Caco-2 (cell line): ENCODE measurements at regions not wholly inside any gene's neighbourhood (a gene's known extent, or its start where the extent isn't known, plus 50 kb on each side); places are given as distances from the start of the nearest gene placed in this dataset.

Experiments used
- BruUV-seq: library from RNA; stranded (reverse); fragments of 400-500 nt; replicated peaks from 2 replicates; lab custom pipeline; 2021; lab: Mats Ljungman, UMichigan
- CTCF ChIA-PET: fragments of 300-600 bp; sonication (Branson Sonifier 250); formaldehyde crosslinking; loops from one replicate; lab custom pipeline; 2022; ENCODE audit warnings: antibody characterized with exemption; lab: Charles Lee
- POLR2A ChIA-PET: fragments of 300-600 bp; sonication (Branson Sonifier 250); formaldehyde crosslinking; loops from one replicate; lab custom pipeline; 2022; ENCODE audit warnings: antibody characterized with exemption; lab: Charles Lee
- DNase-seq, 2 experiments: peaks; one replicate each; pipeline versions ENCODE4 v3.0.0 to v3.0.0-alpha.2; 2020 to 2022
- H3K27me3 ChIP-seq: replicated peaks from 2 replicates; pipeline ENCODE4 v1.6.0; 2011; ENCODE audit warnings: low read length; ENCODE audit not compliant: control insufficient read depth, insufficient read depth
- H3K36me3 ChIP-seq: 2 replicates; pipeline ENCODE4 v1.5.1; 2011; ENCODE audit warnings: low read length; ENCODE audit not compliant: control insufficient read depth, insufficient read depth
- H3K4me1 ChIP-seq: fragments of 250-450 bp; sonication (Bioruptor Pico); 2 replicates; pipeline ENCODE4 v1.5.1; 2020; ENCODE audit warnings: mild to moderate bottlenecking
- H3K4me3 ChIP-seq: 2 replicates; pipeline ENCODE4 v1.5.1; 2011; ENCODE audit warnings: low read depth, mild to moderate bottlenecking, control low read depth, low read length
- H3K9me3 ChIP-seq: fragments of 250-450 bp; sonication (Bioruptor Pico); 2 replicates; pipeline ENCODE4 v1.5.1; 2020; ENCODE audit warnings: mild to moderate bottlenecking, moderate library complexity
- H3K27ac Mint-ChIP-seq: one replicate; pipeline ENCODE4 v1.8.0; 2022; ENCODE audit warnings: mixed read lengths; ENCODE audit not compliant: unreplicated experiment
- H3K27me3 Mint-ChIP-seq: one replicate; pipeline ENCODE4 v1.8.0; 2022; ENCODE audit warnings: mixed read lengths; ENCODE audit not compliant: insufficient read depth, unreplicated experiment
- H3K36me3 Mint-ChIP-seq: one replicate; pipeline ENCODE4 v1.8.0; 2022; ENCODE audit warnings: mild to moderate bottlenecking, mixed read lengths; ENCODE audit not compliant: insufficient read depth, unreplicated experiment
- H3K4me1 Mint-ChIP-seq: one replicate; pipeline ENCODE4 v1.8.0; 2022; ENCODE audit warnings: low read depth, mixed read lengths; ENCODE audit not compliant: unreplicated experiment
- H3K4me3 Mint-ChIP-seq: one replicate; pipeline ENCODE4 v1.8.0; 2022; ENCODE audit warnings: mild to moderate bottlenecking, moderate library complexity, mixed read lengths; ENCODE audit not compliant: unreplicated experiment
- H3K9me3 Mint-ChIP-seq: one replicate; pipeline ENCODE4 v1.8.0; 2022; ENCODE audit warnings: mixed read lengths; ENCODE audit not compliant: unreplicated experiment
- CTCF ChIP-seq, 2 experiments: fragments of 200-600 bp in 1 of 2; IDR thresholded peaks; 1 replicate in 1 of 2; 2 replicates in 1 of 2; pipeline versions ENCODE4 v1.5.1 to v1.8.0; 2011 to 2022; ENCODE audit warnings: antibody characterized with exemption in 1 of 2, control low read depth in 1 of 2, inconsistent platforms in 1 of 2, low read depth in 1 of 2, low read length in 1 of 2, mild to moderate bottlenecking in 1 of 2, moderate library complexity in 1 of 2; ENCODE audit not compliant: insufficient read depth in 1 of 2, severe bottlenecking in 1 of 2, unreplicated experiment in 1 of 2
- intact Hi-C: fragments of 100-400 bp; cut with micrococcal nuclease; formaldehyde crosslinking; loops from one replicate; pipeline ENCODE4 v1.10.0; 2022; ENCODE audit not compliant: unreplicated experiment

GRCh38 chr19:28610731-28611130 lies 602.2 kb downstream of the UQCRFS1 start:
- no TSS peak for BruUV-seq
- H3K27ac Mint-ChIP-seq, result no peak overlapping the region
- H3K27me3 ChIP-seq, result no peaks in the 10 kb centered on the region
- no peaks in the 10 kb centered on the region for H3K27me3 Mint-ChIP-seq
- H3K4me3 ChIP-seq, result no peak overlapping the region
- H3K4me1 Mint-ChIP-seq, result no peaks in the 10 kb centered on the region
- peaks cover 7% of the 10 kb centered on the region for H3K9me3 ChIP-seq
- no peaks in the 10 kb centered on the region for H3K36me3 Mint-ChIP-seq
- DNase-seq, result no peak
- peaks cover 32% of the 10 kb centered on the region for H3K9me3 Mint-ChIP-seq
- intact Hi-C loops, result no loop called here
- POLR2A ChIA-PET, result no interaction called here
- H3K4me3 Mint-ChIP-seq, result no peak overlapping the region
- TF ChIP-seq CTCF (IDR thresholded peaks at IDR 0.05; ENCODE audit: insufficient read depth in 1 of 2, low read depth in 1 of 2, low read length in 1 of 2, severe bottlenecking in 1 of 2, unreplicated experiment in 1 of 2), result no peak
- no peaks in the 10 kb centered on the region for H3K4me1 ChIP-seq
- H3K36me3 ChIP-seq, result no peaks in the 10 kb centered on the region
- CTCF ChIA-PET, result no interaction called here

GRCh38 chr19:28609944-28610343 lies 603.0 kb downstream of the UQCRFS1 start:
- Histone ChIP-seq H3K4me3 (no peak overlapping the region), H3K27me3 (no peaks in the 10 kb centered on the region), H3K4me1 (no peaks in the 10 kb centered on the region), H3K36me3 (no peaks in the 10 kb centered on the region), H3K9me3 (peaks cover 2% of the 10 kb centered on the region)
- no peak for TF ChIP-seq CTCF (IDR thresholded peaks at IDR 0.05; ENCODE audit: insufficient read depth in 1 of 2, low read depth in 1 of 2, low read length in 1 of 2, severe bottlenecking in 1 of 2, unreplicated experiment in 1 of 2)
- Mint-ChIP-seq H3K4me1 (no peaks in the 10 kb centered on the region), H3K36me3 (no peaks in the 10 kb centered on the region), H3K27me3 (no peaks in the 10 kb centered on the region), H3K4me3 (no peak overlapping the region), H3K9me3 (peaks cover 29% of the 10 kb centered on the region), H3K27ac (no peak overlapping the region)
- ChIA-PET CTCF (no interaction called here), POLR2A (no interaction called here)
- intact Hi-C loops, result no loop called here
- DNase-seq, result no peak
- BruUV-seq, result no TSS peak

GRCh38 chr19:28609091-28609755 lies 603.7 kb downstream of the UQCRFS1 start:
- Histone ChIP-seq H3K4me1 (no peaks in the 10 kb centered on the region), H3K4me3 (no peak overlapping the region), H3K27me3 (no peaks in the 10 kb centered on the region), H3K36me3 (no peaks in the 10 kb centered on the region), H3K9me3 (no peaks in the 10 kb centered on the region; the same call in none of the 2 replicates)
- H3K27ac Mint-ChIP-seq, result no peak overlapping the region
- no peak for TF ChIP-seq CTCF (IDR thresholded peaks at IDR 0.05; ENCODE audit: insufficient read depth in 1 of 2, low read depth in 1 of 2, low read length in 1 of 2, severe bottlenecking in 1 of 2, unreplicated experiment in 1 of 2)
- H3K4me1 Mint-ChIP-seq, result no peaks in the 10 kb centered on the region
- peaks cover 22% of the 10 kb centered on the region for H3K9me3 Mint-ChIP-seq
- H3K4me3 Mint-ChIP-seq, result no peak overlapping the region
- no peaks in the 10 kb centered on the region for H3K27me3 Mint-ChIP-seq
- DNase-seq, result no peak
- no TSS peak for BruUV-seq
- H3K36me3 Mint-ChIP-seq, result no peaks in the 10 kb centered on the region
- ChIA-PET POLR2A (no interaction called here), CTCF (no interaction called here)
- intact Hi-C loops, result no loop called here
